ENCODE measurements at regions not wholly inside any gene's neighbourhood (a gene's known extent, or its start where the extent isn't known, plus 50 kb on each side); places are given as distances from the start of the nearest gene placed in this dataset.

DNA sequence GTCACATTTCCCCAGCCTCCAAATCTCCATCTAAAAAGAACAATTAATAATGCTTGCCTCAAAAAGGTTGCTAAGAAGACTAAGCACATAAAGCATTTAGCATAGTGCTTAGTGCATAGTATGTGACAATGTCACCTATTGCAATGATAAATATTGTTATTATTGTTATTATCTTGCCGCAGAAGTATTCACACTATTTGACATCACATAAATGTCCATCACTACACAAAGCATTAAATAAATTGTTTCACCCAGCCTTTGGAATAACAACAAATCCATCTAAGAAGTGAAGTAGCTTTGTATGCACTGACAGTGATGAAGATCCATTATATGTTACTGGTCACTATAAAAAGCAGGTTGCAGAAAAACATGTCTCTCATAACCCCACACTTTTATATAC, 2263.9 kb upstream of the WWC1 start:
- TF ChIP-seq POLR2A (IDR thresholded peaks at IDR 0.05) (no peak), CTCF (IDR thresholded peaks at IDR 0.05) (no peak)
